K562 (cell line): ENCODE measurements at regions not wholly inside any gene's neighbourhood (a gene's known extent, or its start where the extent isn't known, plus 50 kb on each side); places are given as distances from the start of the nearest gene placed in this dataset.
"Not testable (repeated sequence)": the region's sequence is repeated elsewhere in the genome, so short reads cannot be mapped to it uniquely, and the experiment has no call there.

Experiments
- ATAC-seq: fragments of 200-7000 bp; cut with Tn5 transposase; 3 replicates; pipeline ENCODE4 v1.9.1; 2020; ENCODE audit warnings: moderate library complexity
- BruUV-seq: library from RNA; stranded (reverse); fragments of 400-500 nt; replicated peaks from 2 replicates; lab custom pipeline; 2021; lab: Mats Ljungman, UMichigan
- CTCF ChIA-PET: fragments of 300-600 bp; formaldehyde crosslinking; extraction: SDS; loops from one replicate; lab custom pipeline; 2021; ENCODE audit warnings: low intra/inter-chr PET ratio; lab: Yijun Ruan, JAX
- POLR2A ChIA-PET: fragments of 300-600, 350-650 bp; sonication (Branson Sonifier 250); formaldehyde crosslinking; extraction: SDS; loops from one replicate; lab custom pipeline; 2021; ENCODE audit warnings: antibody characterized with exemption, inconsistent platforms; lab: Yijun Ruan, JAX
- DNase-seq, 4 experiments: peaks; one replicate each; pipeline versions ENCODE4 v3.0.0 to v3.0.0-alpha.2; 2011 to 2018; ENCODE audit warnings: low spot score in 3 of 4, mixed read lengths in 3 of 4; ENCODE audit errors: extremely low read depth in 1 of 4
- FAIRE-seq: peaks from 2 replicates; lab custom pipeline; 2011; peaks lifted over from hg19 to GRCh38; lab: Jason Lieb, UNC
- H2AFZ ChIP-seq: 2 replicates; pipeline ENCODE4 v1.6.0; 2011; ENCODE audit warnings: low read depth, low read length, control low read depth, inconsistent platforms
- H3K27ac ChIP-seq: fragments of 200-600 bp; 3 replicates; pipeline ENCODE4 v1.8.0; 2011; ENCODE audit warnings: low read depth, mild to moderate bottlenecking, control low read depth, inconsistent platforms, low read length, moderate library complexity, mixed read lengths; ENCODE audit errors: extremely low read depth
- H3K27me3 ChIP-seq, 2 experiments: fragments of 300-600 bp in 1 of 2; 2 replicates in 1 of 2; 3 replicates in 1 of 2; pipeline versions ENCODE4 v1.6.0 to v1.8.0; 2011; ENCODE audit warnings: inconsistent platforms in 2 of 2, low read length in 2 of 2, mild to moderate bottlenecking in 1 of 2, mixed read lengths in 1 of 2, moderate library complexity in 1 of 2; ENCODE audit not compliant: control insufficient read depth in 2 of 2, insufficient read depth in 2 of 2
- H3K36me3 ChIP-seq: fragments of 300-600 bp; 3 replicates; pipeline ENCODE4 v1.8.0; 2011; ENCODE audit warnings: mild to moderate bottlenecking, low read length, inconsistent platforms; ENCODE audit not compliant: control insufficient read depth, insufficient read depth
- H3K4me1 ChIP-seq, 2 experiments: fragments of 200-600 bp in 1 of 2; replicated peaks in 1 of 2; 2 replicates in 1 of 2; 3 replicates in 1 of 2; pipeline versions ENCODE4 v1.5.1 to v1.8.0; 2011; ENCODE audit warnings: inconsistent platforms in 2 of 2, low read length in 2 of 2, mild to moderate bottlenecking in 1 of 2, mixed read lengths in 1 of 2, moderate library complexity in 1 of 2; ENCODE audit not compliant: control insufficient read depth in 2 of 2, insufficient read depth in 2 of 2
- H3K4me2 ChIP-seq: 2 replicates; pipeline ENCODE4 v1.6.1; 2011; ENCODE audit warnings: low read length, control low read depth, inconsistent platforms, mixed read lengths; ENCODE audit not compliant: insufficient read depth
- H3K4me3 ChIP-seq: fragments of 200-600 bp; sonication (generic), shearing (Covaris generic); 2 replicates; pipeline ENCODE4 v1.5.1; 2016; ENCODE audit warnings: control low read depth, inconsistent platforms
- H3K79me2 ChIP-seq: fragments of 200-600 bp; 3 replicates; pipeline ENCODE4 v1.8.0; 2011; ENCODE audit warnings: low read length, inconsistent platforms; ENCODE audit not compliant: control insufficient read depth, insufficient read depth
- H3K9ac ChIP-seq, 2 experiments: 2 replicates each; pipeline versions ENCODE4 v1.6.0 to v1.6.1; 2011; ENCODE audit warnings: low read depth in 2 of 2, low read length in 2 of 2, control low read depth in 1 of 2, inconsistent platforms in 1 of 2, mild to moderate bottlenecking in 1 of 2, mixed read lengths in 1 of 2; ENCODE audit not compliant: insufficient read depth in 1 of 2
- H3K9me1 ChIP-seq: one replicate; pipeline ENCODE4 v1.6.0; 2011; ENCODE audit warnings: inconsistent platforms, mild to moderate bottlenecking, low read length, moderate library complexity; ENCODE audit not compliant: control insufficient read depth, insufficient read depth
- H3K9me3 ChIP-seq: replicated peaks from 2 replicates; pipeline ENCODE4 v1.5.1; 2011; ENCODE audit warnings: low read depth, low read length, inconsistent platforms; ENCODE audit not compliant: control insufficient read depth, insufficient read depth
- H4K20me1 ChIP-seq: replicated peaks from 2 replicates; pipeline ENCODE4 v1.6.1; 2011; ENCODE audit warnings: low read length, inconsistent platforms, mixed read lengths; ENCODE audit not compliant: control insufficient read depth, insufficient read depth
- MCM7 ChIP-seq, 2 experiments: fragments of 450-650 bp; IDR thresholded peaks; 2 replicates each; pipeline ENCODE4 v1.6.1; 2016 to 2018
- ZNF77 ChIP-seq: fragments of 250-450 bp; sonication (Bioruptor Pico); IDR thresholded peaks from 2 replicates; pipeline ENCODE4 v1.5.0; 2020
- ZSCAN32 ChIP-seq: fragments of 450-650 bp; formaldehyde crosslinking; IDR thresholded peaks from 2 replicates; pipeline ENCODE4 v1.4.0; 2020; ENCODE audit warnings: mild to moderate bottlenecking, moderate library complexity
- WGBS: fragments of 100-300 bp; shearing (Covaris generic); methylation state at CpG from one replicate; pipeline ENCODE4 v1.1.6; 2016; ENCODE audit warnings: low coverage, mixed read lengths; ENCODE audit not compliant: insufficient coverage; ENCODE audit errors: missing lambda C conversion rate; 5-methylcytosine and 5-hydroxymethylcytosine counted together
- in situ Hi-C: fragments of 300-500 bp; cut with MboI; formaldehyde crosslinking; loops from 4 replicates; pipeline ENCODE4 v1.15.0; 2018; ENCODE audit warnings: inconsistent platforms, mixed read lengths
- intact Hi-C: fragments of 100-400 bp; cut with micrococcal nuclease; formaldehyde crosslinking; loops from 2 replicates; pipeline ENCODE4 v1.14.2; 2022
- TF ChIP-seq, protein P1 (sequence below): sonication (generic); formaldehyde crosslinking; IDR thresholded peaks from 2 replicates; pipeline ENCODE4 v1.8.0; 2022; ENCODE audit warnings: missing genetic modification reagents, mild to moderate bottlenecking, moderate library complexity, borderline replicate concordance

DNA sequence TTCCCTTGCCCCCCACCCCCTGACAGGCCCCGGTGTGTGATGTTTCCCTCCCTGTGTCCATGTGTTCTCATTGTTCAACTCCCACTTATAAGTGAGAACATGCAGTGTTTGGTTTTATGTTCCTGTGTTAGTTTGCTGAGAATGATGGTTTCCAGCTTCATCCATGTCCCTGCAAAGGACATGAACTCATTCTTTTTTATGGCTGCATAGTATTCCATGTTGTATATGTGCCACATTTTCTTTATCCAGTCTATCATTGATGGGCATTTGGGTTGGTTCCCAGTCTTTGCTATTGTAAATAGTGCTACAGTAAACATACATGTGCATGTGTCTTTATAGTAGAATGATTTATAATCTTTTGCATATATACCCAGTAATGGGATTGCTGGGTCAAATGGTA lies 287.4 kb downstream of the UTRN start:
- H3K9me1 ChIP-seq, intact Hi-C loops, H3K27ac ChIP-seq, H3K27me3 ChIP-seq, H2AFZ ChIP-seq, in situ Hi-C loops, H3K79me2 ChIP-seq, BruUV-seq, H3K9me3 ChIP-seq, ATAC-seq, DNase-seq, H4K20me1 ChIP-seq, H3K9ac ChIP-seq, H3K36me3 ChIP-seq, CTCF ChIA-PET, POLR2A ChIA-PET, H3K4me3 ChIP-seq, FAIRE-seq, H3K4me2 ChIP-seq, H3K4me1 ChIP-seq: not testable (repeated sequence)
- no CpG with 5 or more reads among the region's 1 CpG for WGBS

DNA sequence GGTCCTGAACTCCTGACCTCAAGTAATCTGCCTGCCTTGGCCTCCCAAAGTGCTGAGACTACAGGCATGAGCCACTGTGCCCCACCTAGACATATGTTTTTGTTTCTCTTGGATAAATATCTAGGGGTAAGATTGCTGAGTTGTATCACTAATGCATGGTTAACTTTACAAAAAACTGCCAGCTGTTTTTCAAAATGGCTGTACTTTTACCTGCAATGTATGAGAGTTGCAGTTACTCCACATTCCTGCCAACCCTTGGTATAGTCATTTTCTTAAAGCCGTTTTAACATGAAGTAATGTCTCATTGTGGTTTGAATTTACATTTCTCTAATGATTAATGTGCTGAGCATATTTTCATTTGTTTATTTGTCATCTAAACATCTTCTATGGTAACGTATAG lies 289.7 kb downstream of the UTRN start:
- WGBS: 59% methylated on average over 2 of the region's 2 CpGs
- Histone ChIP-seq H2AFZ (no peak overlapping the region), H3K9me1 (no peaks in the 10 kb centered on the region), H3K4me1 (no peaks in the 10 kb centered on the region), H3K27me3 (no peaks in the 10 kb centered on the region), H3K27ac (no peak overlapping the region), H3K79me2 (no peaks in the 10 kb centered on the region), H4K20me1 (no peaks in the 10 kb centered on the region), H3K4me2 (no peak overlapping the region), H3K36me3 (no peaks in the 10 kb centered on the region), H3K9ac (no peak overlapping the region), H3K9me3 (no peaks in the 10 kb centered on the region), H3K4me3 (no peak overlapping the region)
- no peak for ATAC-seq
- CTCF ChIA-PET: no interaction called here
- in situ Hi-C loops (loop anchor here (25.0 kb wide), 1 partner anchor 1063 kb away; no protein-coding TSS in a partner anchor), intact Hi-C loops (no loop called here)
- TF ChIP-seq MCM7 (IDR thresholded peaks at IDR 0.05) (no peak), ZNF77 (no peak), ZSCAN32 (CRISPR knock-in tag) (no peak)
- TF ChIP-seq, protein P1, sequence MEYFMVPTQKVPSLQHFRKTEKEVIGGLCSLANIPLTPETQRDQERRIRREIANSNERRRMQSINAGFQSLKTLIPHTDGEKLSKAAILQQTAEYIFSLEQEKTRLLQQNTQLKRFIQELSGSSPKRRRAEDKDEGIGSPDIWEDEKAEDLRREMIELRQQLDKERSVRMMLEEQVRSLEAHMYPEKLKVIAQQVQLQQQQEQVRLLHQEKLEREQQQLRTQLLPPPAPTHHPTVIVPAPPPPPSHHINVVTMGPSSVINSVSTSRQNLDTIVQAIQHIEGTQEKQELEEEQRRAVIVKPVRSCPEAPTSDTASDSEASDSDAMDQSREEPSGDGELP (CRISPR knock-in tag): no peak
- no TSS peak for BruUV-seq
- POLR2A ChIA-PET: no interaction called here
- no peak for DNase-seq
- FAIRE-seq: no peak
